GM18951 (cell line): ENCODE measurements at regions not wholly inside any gene's neighbourhood (a gene's known extent, or its start where the extent isn't known, plus 50 kb on each side); places are given as distances from the start of the nearest gene placed in this dataset.

ENCODE experiments used
- POLR2A ChIP-seq: IDR thresholded peaks from 4 replicates; pipeline ENCODE4 v1.6.1; 2011; ENCODE audit warnings: mild to moderate bottlenecking; ENCODE audit not compliant: insufficient read length, insufficient read depth; ENCODE audit errors: extremely low read depth
- in situ Hi-C: fragments of 300-500 bp; cut with MboI; formaldehyde crosslinking; loops from one replicate; pipeline ENCODE4 v1.12.0; 2022; ENCODE audit warnings: low sequenced_read_pairs, mixed read lengths, inconsistent platforms; ENCODE audit not compliant: unreplicated experiment

DNA sequence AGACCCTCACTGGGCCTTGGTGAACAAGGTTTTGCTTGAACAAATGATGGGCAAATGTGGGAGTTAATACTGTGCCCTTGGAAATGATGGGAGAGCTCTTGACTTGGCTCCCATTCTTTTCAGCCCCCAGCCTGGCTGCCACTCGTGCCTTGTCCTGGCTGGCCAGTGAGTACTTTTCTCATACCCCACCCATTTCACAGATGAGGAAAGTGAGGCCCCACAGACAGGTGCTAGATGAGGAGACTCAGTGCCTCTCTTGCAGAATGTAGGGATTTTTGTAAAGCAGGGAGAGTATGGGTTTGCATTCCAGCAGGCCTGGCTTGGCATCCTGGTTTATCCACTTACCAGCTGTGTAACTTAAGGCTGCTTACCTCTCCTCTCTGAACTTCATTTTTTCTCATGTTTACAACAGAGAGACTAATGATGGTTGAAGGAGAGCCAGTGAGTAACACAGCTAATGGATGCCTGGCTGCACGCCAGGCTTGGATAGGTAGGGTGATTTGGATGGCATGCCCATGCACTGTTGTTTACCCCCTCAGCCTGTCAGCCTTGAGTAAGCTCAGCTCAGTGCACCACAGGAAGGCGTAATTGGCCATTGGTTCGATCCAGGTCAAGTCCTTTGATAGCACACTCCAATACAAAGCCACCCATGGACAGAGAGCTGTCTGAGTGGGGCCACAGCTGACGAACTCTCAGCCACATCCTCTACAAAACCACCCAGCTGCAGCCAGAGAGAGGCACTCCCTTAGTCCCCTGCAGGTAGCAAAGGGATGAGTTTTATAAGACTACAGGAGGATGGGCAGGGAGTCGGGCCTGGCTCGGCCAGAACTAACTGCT lies 436.8 kb downstream of the RPS24 start:
- no peak for TF ChIP-seq POLR2A
- in situ Hi-C loops, result no loop called here

DNA sequence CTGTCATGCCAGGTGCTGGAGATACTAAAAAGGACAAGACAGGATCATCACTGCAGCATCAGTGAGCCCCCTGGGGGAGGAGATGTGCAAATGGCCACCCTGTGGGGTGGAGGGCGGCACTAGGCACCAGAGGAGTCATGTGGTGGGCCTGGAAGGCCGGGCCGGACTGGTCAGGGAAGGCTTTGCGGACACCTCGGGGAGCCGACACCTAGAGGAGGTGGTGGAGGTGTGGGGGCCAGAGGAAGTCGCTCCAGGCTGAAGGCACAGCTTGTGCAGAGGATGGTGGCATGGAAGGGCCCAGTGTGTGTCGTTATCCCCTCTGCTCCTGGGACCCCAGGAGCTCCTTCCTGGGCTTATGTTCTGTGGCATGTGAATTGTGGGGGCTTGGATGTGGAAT lies 437.7 kb downstream of the RPS24 start:
- TF ChIP-seq POLR2A, result no peak
- in situ Hi-C loops, result no loop called here

DNA sequence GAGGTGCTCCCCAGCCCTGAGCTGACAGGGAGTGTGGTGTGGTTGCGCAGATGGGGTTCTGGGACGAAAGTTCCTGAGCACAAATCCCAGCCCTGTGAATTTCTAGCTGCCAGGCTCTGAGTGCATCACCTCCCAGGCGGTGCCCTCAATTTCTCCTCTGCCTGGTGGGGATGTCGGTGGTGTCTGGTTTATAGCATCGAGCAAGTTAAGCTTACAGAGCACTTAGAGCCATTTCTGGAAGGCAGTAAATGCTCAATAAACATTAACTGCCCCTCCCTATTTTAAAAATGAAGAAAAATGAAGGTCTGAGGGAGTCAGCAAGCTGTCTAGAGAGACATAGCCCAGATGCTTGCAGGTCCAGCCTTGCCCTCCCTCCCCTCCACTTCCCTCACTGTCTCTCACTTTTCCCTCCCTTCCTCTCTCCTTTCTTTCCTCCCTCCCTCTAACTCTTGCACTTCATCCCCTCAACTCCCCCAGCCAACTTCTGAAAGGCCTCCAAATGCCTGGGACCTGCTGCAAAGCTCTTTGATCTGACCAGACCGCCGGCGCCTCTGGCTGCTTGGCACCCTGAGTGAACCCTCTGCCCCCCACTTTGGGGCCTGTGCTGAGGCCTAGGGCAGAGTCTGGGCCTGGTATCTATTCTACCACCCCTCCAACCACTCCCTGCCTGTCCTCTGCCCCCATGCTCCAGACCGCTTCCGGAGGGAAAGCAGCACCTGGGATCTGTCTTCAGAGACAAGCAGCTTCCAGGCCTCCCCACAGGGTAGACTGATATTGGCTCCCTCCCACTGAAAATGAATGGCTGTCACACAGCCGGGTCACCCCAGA lies 438.3 kb downstream of the RPS24 start:
- TF ChIP-seq POLR2A, result no peak
- in situ Hi-C loops, result no loop called here

DNA sequence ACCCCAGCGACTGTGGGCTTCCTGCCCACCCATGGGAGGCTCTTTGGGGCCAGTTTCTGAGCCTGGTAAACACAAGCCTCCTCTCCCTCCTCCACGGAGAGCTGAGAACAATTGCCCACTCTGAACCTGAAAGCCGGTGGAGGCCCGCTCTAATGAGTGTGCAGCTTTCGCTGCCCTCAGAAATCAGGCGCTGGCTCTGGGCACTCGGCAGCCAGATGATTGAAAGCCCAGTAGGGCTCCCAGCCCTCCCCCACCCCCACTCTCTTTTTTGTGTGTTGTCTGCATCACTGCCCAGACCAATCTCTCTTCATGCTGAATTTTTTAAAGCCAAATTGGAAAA lies 438.9 kb downstream of the RPS24 start:
- TF ChIP-seq POLR2A, result no peak
- in situ Hi-C loops, result no loop called here

DNA sequence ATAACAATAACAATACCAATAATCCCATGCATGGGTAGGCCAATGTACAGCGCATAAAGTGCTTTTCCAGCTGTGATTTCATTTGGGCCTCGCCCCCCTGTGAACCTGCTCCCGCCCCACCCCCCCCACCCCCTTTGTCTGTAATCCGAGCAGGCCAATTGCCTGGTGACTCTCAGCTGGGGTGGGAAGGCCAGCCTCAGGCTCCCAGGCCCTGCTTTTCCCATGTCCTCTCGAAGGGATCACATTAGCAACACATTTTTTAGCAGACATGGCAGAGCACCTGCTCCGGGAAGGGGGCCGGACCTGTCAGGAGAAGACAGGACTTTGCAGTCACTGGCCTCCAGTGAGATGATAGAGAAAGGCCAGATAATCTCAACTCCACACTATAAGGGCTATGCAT lies 439.3 kb downstream of the RPS24 start:
- in situ Hi-C loops, result no loop called here
- no peak for TF ChIP-seq POLR2A

DNA sequence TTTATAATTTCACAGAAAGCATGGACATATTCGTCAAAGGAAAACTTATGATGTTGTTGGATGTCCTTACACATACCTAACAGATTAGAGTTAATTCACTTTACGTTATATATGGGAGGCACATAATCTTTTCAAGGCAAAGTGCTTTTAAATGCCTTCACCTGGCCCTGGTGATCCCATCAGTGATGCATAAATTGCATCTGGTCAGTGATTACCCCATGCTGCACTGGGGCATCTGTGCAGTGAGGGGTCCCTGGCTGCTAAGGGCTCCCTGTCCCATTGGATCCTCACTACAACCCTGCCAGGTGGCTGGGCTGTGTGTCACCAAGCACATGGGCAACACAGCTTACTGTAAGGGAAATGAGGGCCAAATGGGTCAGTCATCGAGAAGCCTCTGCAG lies 441.1 kb downstream of the RPS24 start:
- TF ChIP-seq POLR2A, result no peak
- in situ Hi-C loops, result no loop called here

DNA sequence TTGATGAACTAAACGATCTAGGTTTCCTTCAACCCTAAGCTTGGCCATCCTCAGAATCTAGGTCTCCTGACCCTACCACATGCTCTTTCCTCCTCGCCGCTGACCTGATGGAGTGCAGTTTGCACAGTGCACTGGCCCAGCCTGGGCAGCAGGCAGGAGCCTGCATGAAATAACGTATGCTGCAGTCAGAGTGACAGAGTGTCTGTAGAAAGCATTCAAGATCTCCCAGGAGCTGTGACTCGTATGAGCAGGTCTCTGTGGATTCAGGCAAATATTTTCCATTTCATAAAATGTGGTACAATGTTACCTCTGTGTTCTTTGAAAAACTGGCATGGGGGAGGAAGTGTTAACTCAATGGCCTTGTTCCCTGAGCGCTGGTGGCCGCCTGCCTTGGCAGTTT lies 441.8 kb downstream of the RPS24 start:
- in situ Hi-C loops, result no loop called here

DNA sequence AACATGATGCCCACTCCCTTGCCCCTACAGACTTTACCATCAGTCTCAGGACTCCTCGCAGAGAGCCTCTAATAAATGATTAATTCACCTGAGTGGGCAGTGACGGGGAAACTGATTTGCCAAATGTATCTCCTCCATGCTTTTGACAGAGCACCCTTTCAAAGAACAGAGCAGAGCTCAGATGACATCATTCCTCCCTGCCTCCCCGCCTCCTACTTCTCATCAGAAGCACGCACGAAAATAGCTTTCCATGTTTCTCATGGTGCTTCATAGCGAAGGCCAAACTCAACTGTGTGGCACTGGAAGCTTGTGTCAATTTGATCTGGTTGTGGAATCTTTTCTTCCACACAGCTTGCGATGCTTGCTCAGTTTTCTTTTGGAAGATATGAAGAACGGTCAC lies 442.5 kb downstream of the RPS24 start:
- in situ Hi-C loops, result no loop called here

More for the DNA sequence above, 441.8 kb downstream of the RPS24 start:
- TF ChIP-seq POLR2A, result no peak

DNA sequence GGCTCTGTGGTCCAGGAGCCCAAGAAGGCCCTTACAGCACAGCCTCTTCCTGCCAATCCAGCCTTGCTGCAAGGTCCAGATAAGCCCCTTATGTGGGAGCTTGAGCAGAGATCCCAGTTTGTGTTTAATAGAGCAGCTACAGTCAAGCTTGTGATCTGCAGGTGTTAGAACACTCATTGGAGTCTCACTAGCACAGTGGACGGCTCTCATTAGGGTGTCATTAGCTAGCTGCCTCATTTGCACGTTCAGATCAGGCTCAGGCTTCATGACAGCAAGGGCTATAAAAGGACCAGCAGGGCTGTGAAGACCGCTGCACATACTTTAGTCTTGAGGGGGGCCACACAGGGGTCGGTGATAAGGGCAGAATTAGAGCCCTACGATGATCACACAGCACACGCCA lies 443.2 kb downstream of the RPS24 start:
- in situ Hi-C loops, result no loop called here
- no peak for TF ChIP-seq POLR2A

More for the DNA sequence above, 442.5 kb downstream of the RPS24 start:
- no peak for TF ChIP-seq POLR2A

DNA sequence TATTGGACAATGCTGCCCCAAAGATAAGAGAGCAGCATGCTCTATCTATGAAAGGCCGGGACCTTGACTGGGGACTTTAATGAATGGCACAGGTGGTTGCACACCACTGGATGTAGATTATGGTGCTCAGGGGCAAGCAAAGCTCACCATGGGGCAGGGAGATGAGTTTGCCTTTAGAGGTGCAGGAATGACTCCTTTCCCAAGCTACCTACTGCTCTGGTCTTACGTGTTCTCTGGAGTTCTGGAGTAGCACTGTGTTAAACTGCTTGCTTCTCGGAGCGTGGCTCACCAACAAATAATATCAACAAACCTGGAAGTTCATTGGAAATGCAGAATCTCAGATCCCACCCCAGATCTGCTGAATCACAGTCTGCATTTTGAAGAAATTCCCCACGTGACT lies 445.3 kb downstream of the RPS24 start:
- no peak for TF ChIP-seq POLR2A
- in situ Hi-C loops, result no loop called here

DNA sequence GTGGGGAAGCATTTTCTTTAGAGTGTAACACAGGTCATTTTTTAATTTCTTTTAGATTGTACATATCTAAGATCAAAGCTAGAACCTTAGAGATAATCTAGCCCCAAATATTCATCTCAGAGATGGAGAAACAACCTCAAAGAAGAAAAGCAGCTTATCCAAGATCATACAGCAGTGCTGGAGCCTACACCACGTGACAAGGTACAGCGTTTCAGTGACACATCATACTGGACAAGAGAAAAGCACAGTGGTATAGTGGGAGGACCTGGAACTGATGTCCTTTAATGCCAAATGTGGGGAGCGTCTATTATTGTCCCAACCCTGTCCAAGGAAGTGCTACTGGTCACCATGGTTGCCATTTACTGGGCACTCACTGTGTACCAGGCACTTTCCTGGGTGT lies 445.8 kb downstream of the RPS24 start:
- no peak for TF ChIP-seq POLR2A
- in situ Hi-C loops, result no loop called here

DNA sequence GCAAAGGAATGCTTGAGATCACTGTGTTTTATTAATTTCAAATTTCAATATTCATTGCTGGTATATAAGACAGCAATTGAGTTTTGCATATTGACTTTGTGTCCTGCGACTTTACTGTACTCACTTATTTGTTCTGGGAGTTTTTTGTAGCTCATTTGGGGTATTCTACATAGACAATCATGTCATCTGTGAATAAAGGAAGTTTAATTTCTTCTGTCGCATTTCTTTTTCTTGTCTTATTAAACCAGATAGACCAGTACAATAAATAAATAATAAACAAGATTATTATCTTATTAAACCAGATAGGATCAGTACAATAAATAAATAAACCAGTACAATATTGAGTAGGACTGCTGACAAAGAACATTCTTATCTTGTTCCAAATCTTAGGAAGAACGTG lies 448.2 kb downstream of the RPS24 start:
- TF ChIP-seq POLR2A, result no peak
- in situ Hi-C loops, result no loop called here

DNA sequence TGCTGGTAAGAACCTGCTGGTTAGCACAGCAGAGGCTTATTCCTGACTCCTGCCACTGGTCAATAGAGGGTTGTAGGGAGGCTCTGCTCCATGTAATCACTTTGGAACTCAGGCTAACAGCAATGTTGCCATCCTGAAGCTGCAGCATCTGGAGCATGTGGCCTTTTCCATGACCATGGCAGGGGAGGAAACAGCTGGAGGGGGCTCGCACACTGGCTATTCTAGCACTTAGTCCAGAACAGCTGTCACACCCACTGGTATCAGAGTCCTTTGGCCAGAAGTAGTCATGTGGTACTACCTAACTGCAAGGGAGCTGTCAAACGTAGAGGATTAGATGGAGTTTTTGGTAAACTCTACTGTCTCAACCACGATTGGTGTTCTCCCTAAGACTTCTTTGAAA lies 450.0 kb downstream of the RPS24 start:
- in situ Hi-C loops, result no loop called here
- no peak for TF ChIP-seq POLR2A

DNA sequence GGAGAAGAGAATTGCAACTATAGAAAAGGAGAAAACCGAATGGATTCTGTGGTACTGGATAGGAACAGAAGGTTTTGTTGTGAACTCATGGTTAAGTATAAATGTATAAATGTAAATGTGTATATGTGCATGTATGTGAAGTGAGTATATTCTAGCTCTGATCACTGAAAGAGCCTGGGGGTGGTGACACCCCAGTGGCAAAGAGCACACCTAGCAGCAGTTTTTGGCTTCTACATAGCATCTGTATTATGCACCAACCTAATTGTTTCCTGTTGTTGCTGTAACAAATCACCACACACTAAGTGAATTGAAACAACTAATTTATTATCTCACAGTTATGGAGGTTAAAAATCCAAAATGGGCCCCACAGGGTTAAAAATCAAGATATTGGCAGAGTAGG lies 455.4 kb downstream of the RPS24 start:
- no peak for TF ChIP-seq POLR2A
- in situ Hi-C loops, result no loop called here
